HCT116 (cell line): ENCODE measurements at regions not wholly inside any gene's neighbourhood (a gene's known extent, or its start where the extent isn't known, plus 50 kb on each side); places are given as distances from the start of the nearest gene placed in this dataset.

Source experiments
- ATAC-seq: fragments of 200-7000 bp; cut with Tn5 transposase; 2 replicates; pipeline ENCODE4 v1.9.1; 2020; ENCODE audit warnings: mild to moderate bottlenecking, moderate library complexity
- BruUV-seq: library from RNA; stranded (reverse); fragments of 400-500 nt; replicated peaks from 2 replicates; lab custom pipeline; 2021; lab: Mats Ljungman, UMichigan
- CTCF ChIA-PET: fragments of 300-600 bp; sonication (Branson Sonifier 250); formaldehyde crosslinking; loops from one replicate; lab custom pipeline; 2021; ENCODE audit warnings: antibody characterized with exemption; lab: Charles Lee
- POLR2A ChIA-PET: fragments of 300-600, 350-600 bp; sonication (Branson Sonifier 250); formaldehyde crosslinking; loops from one replicate; lab custom pipeline; 2021; ENCODE audit warnings: antibody characterized with exemption; lab: Charles Lee
- RAD21 ChIA-PET, 2 experiments: fragments of 300-600 bp; sonication (Branson Sonifier 250); formaldehyde crosslinking; loops; one replicate each; lab custom pipeline; 2023; ENCODE audit warnings: low total read pairs in 2 of 2; ENCODE audit not compliant: uncharacterized antibody in 2 of 2, unreplicated experiment in 2 of 2, low non-redundant PET in 1 of 2; lab: Charles Lee
- DNase-seq: peaks from one replicate; pipeline ENCODE4 v3.0.0-alpha.2; 2010; ENCODE audit warnings: low read depth, low spot score
- H2AFZ ChIP-seq: fragments of 200-600 bp; shearing (Covaris generic), sonication (generic); 2 replicates; pipeline ENCODE4 v1.6.1; 2017; ENCODE audit warnings: low read depth, mixed run types, mixed read lengths, antibody characterized with exemption, low read length; ENCODE audit not compliant: poor library complexity, severe bottlenecking
- H3K27ac ChIP-seq: 2 replicates; pipeline ENCODE4 v1.5.1; 2012; ENCODE audit warnings: low read depth, low read length
- H3K27me3 ChIP-seq: fragments of 200-600 bp; sonication (generic); 2 replicates; pipeline ENCODE4 v1.6.1; 2016; ENCODE audit warnings: mixed run types, low read length, mixed read lengths; ENCODE audit not compliant: insufficient read depth
- H3K36me3 ChIP-seq, 2 experiments: fragments of 200-500 bp in 1 of 2; fragments of 200-600 bp in 1 of 2; sonication (Bioruptor generic) in 1 of 2; sonication (generic) in 1 of 2; 2 replicates each; pipeline versions ENCODE4 v1.5.1 to v1.6.1; 2014 to 2016; ENCODE audit warnings: low read length in 2 of 2, inconsistent platforms in 1 of 2, mixed read lengths in 1 of 2, mixed run types in 1 of 2; ENCODE audit not compliant: insufficient read depth in 2 of 2, control insufficient read depth in 1 of 2
- H3K4me1 ChIP-seq, 2 experiments: fragments of 200-600 bp in 1 of 2; sonication (generic) in 1 of 2; 2 replicates each; pipeline versions ENCODE4 v1.5.1 to v1.6.1; 2012 to 2017; ENCODE audit warnings: low read length in 2 of 2, inconsistent platforms in 1 of 2, mild to moderate bottlenecking in 1 of 2, mixed read lengths in 1 of 2, mixed run types in 1 of 2, moderate library complexity in 1 of 2; ENCODE audit not compliant: insufficient read depth in 2 of 2, control insufficient read depth in 1 of 2
- H3K4me2 ChIP-seq: fragments of 200-600 bp; sonication (generic); 2 replicates; pipeline ENCODE4 v1.6.1; 2017; ENCODE audit warnings: mixed run types, low read length, mixed read lengths
- H3K4me3 ChIP-seq, 2 experiments: fragments of 200-600 bp in 1 of 2; sonication (generic) in 1 of 2; replicated peaks in 1 of 2; 2 replicates each; pipeline ENCODE4 v1.5.1; 2011 to 2016; ENCODE audit warnings: low read length in 2 of 2, control low read depth in 1 of 2, low read depth in 1 of 2, mild to moderate bottlenecking in 1 of 2, mixed read lengths in 1 of 2, mixed run types in 1 of 2
- H3K79me2 ChIP-seq: fragments of 200-600 bp; sonication (generic); 2 replicates; pipeline ENCODE4 v1.6.1; 2017; ENCODE audit warnings: mild to moderate bottlenecking, mixed run types, low read length, moderate library complexity, mixed read lengths; ENCODE audit not compliant: insufficient read depth
- H3K9ac ChIP-seq: fragments of 200-600 bp; sonication (generic); 2 replicates; pipeline ENCODE4 v1.6.1; 2016; ENCODE audit warnings: low read length, mixed read lengths
- H3K9me2 ChIP-seq: fragments of 200-600 bp; sonication (generic), shearing (Covaris generic); 2 replicates; pipeline ENCODE4 v1.6.1; 2017; ENCODE audit warnings: mixed run types, mild to moderate bottlenecking, moderate library complexity; ENCODE audit not compliant: insufficient read depth
- H3K9me3 ChIP-seq, 2 experiments: fragments of 200-500 bp in 1 of 2; fragments of 200-600 bp in 1 of 2; sonication (Bioruptor generic) in 1 of 2; sonication (generic) in 1 of 2; 2 replicates each; pipeline ENCODE4 v1.6.1; 2014 to 2017; ENCODE audit warnings: low read length in 2 of 2, mixed read lengths in 2 of 2, inconsistent platforms in 1 of 2, low read depth in 1 of 2, mild to moderate bottlenecking in 1 of 2, mixed run types in 1 of 2, moderate library complexity in 1 of 2; ENCODE audit not compliant: control insufficient read depth in 1 of 2, insufficient read depth in 1 of 2
- H4K20me1 ChIP-seq: fragments of 200-600 bp; sonication (generic), shearing (Covaris generic); 2 replicates; pipeline ENCODE4 v1.6.1; 2017; ENCODE audit warnings: mixed run types, mild to moderate bottlenecking, moderate library complexity; ENCODE audit not compliant: insufficient read depth
- ATF3 ChIP-seq: IDR thresholded peaks from 2 replicates; pipeline ENCODE4 v1.6.1; 2012
- CEBPB ChIP-seq: IDR thresholded peaks from 2 replicates; pipeline ENCODE4 v1.6.1; 2012; ENCODE audit warnings: low read depth
- CTCF ChIP-seq, 3 experiments: fragments of 200-600 bp in 1 of 3; sonication (generic) in 1 of 3; IDR thresholded peaks in 2 of 3; conservative IDR thresholded peaks in 1 of 3; 2 replicates each; pipeline ENCODE4 v1.5.1; 2012 to 2017; ENCODE audit warnings: low read depth in 2 of 3, low read length in 2 of 3, antibody characterized with exemption in 1 of 3, borderline replicate concordance in 1 of 3, control low read depth in 1 of 3, mild to moderate bottlenecking in 1 of 3, mixed read lengths in 1 of 3, mixed run types in 1 of 3, moderate library complexity in 1 of 3; ENCODE audit not compliant: insufficient read depth in 1 of 3
- ELF1 ChIP-seq: IDR thresholded peaks from 2 replicates; pipeline ENCODE4 v1.6.1; 2012; ENCODE audit warnings: low read depth, borderline replicate concordance
- EZH2 ChIP-seq: fragments of 200-600 bp; sonication (generic); IDR thresholded peaks from 2 replicates; pipeline ENCODE4 v1.6.1; 2017; ENCODE audit warnings: antibody characterized with exemption, mixed run types
- EZH2phosphoT487 ChIP-seq: fragments of 200-600 bp; IDR thresholded peaks from 2 replicates; pipeline ENCODE4 v1.6.1; 2018; ENCODE audit warnings: antibody characterized with exemption, borderline replicate concordance
- FOSL1 ChIP-seq: IDR thresholded peaks from 2 replicates; pipeline ENCODE4 v1.6.1; 2012; ENCODE audit warnings: low read depth
- MAX ChIP-seq: IDR thresholded peaks from 2 replicates; pipeline ENCODE4 v1.6.1; 2012
- POLR2A ChIP-seq: IDR thresholded peaks from 2 replicates; pipeline ENCODE4 v1.7.0; 2011; ENCODE audit warnings: borderline replicate concordance; ENCODE audit not compliant: insufficient read depth, insufficient read length; ENCODE audit errors: extremely low read depth
- RAD21 ChIP-seq: IDR thresholded peaks from 2 replicates; pipeline ENCODE4 v1.6.1; 2012; ENCODE audit warnings: low read depth, mild to moderate bottlenecking
- REST ChIP-seq: IDR thresholded peaks from 2 replicates; pipeline ENCODE4 v1.6.1; 2012; ENCODE audit warnings: low read depth
- SP1 ChIP-seq: IDR thresholded peaks from 2 replicates; pipeline ENCODE4 v1.6.1; 2012; ENCODE audit warnings: low read depth
- SRF ChIP-seq: IDR thresholded peaks from 2 replicates; pipeline ENCODE4 v1.6.1; 2012; ENCODE audit warnings: low read depth
- TCF7L2 ChIP-seq: IDR thresholded peaks from 2 replicates; pipeline ENCODE4 v1.7.0; 2011; ENCODE audit warnings: borderline replicate concordance, inconsistent platforms; ENCODE audit not compliant: insufficient read depth, insufficient read length; ENCODE audit errors: extremely low read depth
- ZNF274 ChIP-seq: fragments of 200-500 bp; sonication (Bioruptor generic); IDR thresholded peaks from 2 replicates; pipeline ENCODE4 v1.6.1; 2014; ENCODE audit warnings: mild to moderate bottlenecking, low read depth, low read length, inconsistent platforms
- intact Hi-C: fragments of 100-400 bp; cut with micrococcal nuclease; formaldehyde crosslinking; loops from 2 replicates; pipeline ENCODE4 v1.10.0; 2022

GRCh38 chr1:185663332-185663731, 70.9 kb upstream of the HMCN1 start:
- H3K4me1 ChIP-seq = no peaks in the 10 kb centered on the region
- DNase-seq (no peak), ATAC-seq (no peak)
- intact Hi-C loops = no loop called here
- H3K9me3 ChIP-seq = no peaks in the 10 kb centered on the region
- H3K27me3 ChIP-seq = no peaks in the 10 kb centered on the region
- H2AFZ ChIP-seq = no peak overlapping the region
- RAD21 ChIA-PET = no interaction called here
- H3K4me2 ChIP-seq = no peak overlapping the region
- no peaks in the 10 kb centered on the region for H3K79me2 ChIP-seq
- no peak overlapping the region for H3K27ac ChIP-seq
- no peaks in the 10 kb centered on the region for H3K9me2 ChIP-seq
- CTCF ChIA-PET = interaction anchor here (1.4 kb wide), 1 partner anchor 17 kb away, joined by 3 read pairs; no protein-coding TSS in a partner anchor
- H3K4me3 ChIP-seq = no peak overlapping the region
- no peaks in the 10 kb centered on the region for H3K36me3 ChIP-seq
- TF ChIP-seq MAX = no peak
- TF ChIP-seq EZH2phosphoT487 = no peak
- no peak for TF ChIP-seq EZH2
- no peak for TF ChIP-seq FOSL1
- no peak overlapping the region for H3K9ac ChIP-seq
- no peaks in the 10 kb centered on the region for H4K20me1 ChIP-seq
- POLR2A ChIA-PET = no interaction called here
- BruUV-seq = no TSS peak

GRCh38 chr1:185661971-185662370, 72.2 kb upstream of the HMCN1 start:
- Histone ChIP-seq H3K4me1 (no peaks in the 10 kb centered on the region), H3K27ac (no peak overlapping the region), H3K36me3 (no peaks in the 10 kb centered on the region), H3K9ac (no peak overlapping the region), H3K27me3 (no peaks in the 10 kb centered on the region), H2AFZ (no peak overlapping the region), H3K9me2 (no peaks in the 10 kb centered on the region), H3K79me2 (no peaks in the 10 kb centered on the region), H4K20me1 (no peaks in the 10 kb centered on the region), H3K4me2 (no peak overlapping the region), H3K4me3 (no peak overlapping the region), H3K9me3 (no peaks in the 10 kb centered on the region)
- DNase-seq = no peak
- ChIA-PET CTCF (interaction anchor here (1.1 kb wide), 1 partner anchor 9 kb away, joined by 3 read pairs; no protein-coding TSS in a partner anchor), RAD21 (no interaction called here), POLR2A (no interaction called here)
- TF ChIP-seq ELF1 (no peak), SP1 (no peak), TCF7L2 (no peak), MAX (no peak), EZH2phosphoT487 (no peak), CTCF (IDR thresholded peaks at IDR 0.05 in 2 of 3, conservative IDR thresholded peaks at IDR 0.05 in 1 of 3; ENCODE audit: borderline replicate concordance in 1 of 3, insufficient read depth in 1 of 3, low read depth in 2 of 3, low read length in 2 of 3) (no peak), SRF (no peak), ATF3 (no peak), POLR2A (no peak), EZH2 (no peak), REST (no peak), CEBPB (no peak), RAD21 (no peak), ZNF274 (no peak)
- no TSS peak for BruUV-seq
- ATAC-seq = no peak
- intact Hi-C loops = no loop called here
